Upper lobe of left lung (tissue), 6 donors: ENCODE measurements at regions not wholly inside any gene's neighbourhood (a gene's known extent, or its start where the extent isn't known, plus 50 kb on each side); places are given as distances from the start of the nearest gene placed in this dataset.

Experiments used
- ATAC-seq, 2 donors: fragments of 200-7000 bp; cut with Tn5 transposase; one replicate each; pipeline ENCODE4 v1.9.1; 2022; ENCODE audit warnings: mild to moderate bottlenecking in 2 of 2, moderate library complexity in 2 of 2; ENCODE audit not compliant: low FRiP score in 2 of 2
- DNase-seq, 2 donors: peaks; one replicate each; pipeline ENCODE4 v3.0.0-alpha.2; 2019 to 2020
- H3K27ac ChIP-seq, 4 donors: fragments of 200-600 bp; sonication (generic); one replicate each; pipeline ENCODE4 v1.5.1; 2016 to 2019
- H3K27me3 ChIP-seq, 4 donors: fragments of 200-600 bp; sonication (generic); one replicate each; pipeline ENCODE4 v1.5.1; 2017 to 2019
- H3K36me3 ChIP-seq, 4 donors: fragments of 200-600 bp; sonication (generic); one replicate each; pipeline ENCODE4 v1.5.1; 2016 to 2019
- H3K4me1 ChIP-seq, 4 donors: fragments of 200-600 bp; sonication (generic); one replicate each; pipeline ENCODE4 v1.5.1; 2018 to 2019
- H3K4me3 ChIP-seq, 4 donors: fragments of 200-600 bp; sonication (generic); one replicate each; pipeline ENCODE4 v1.5.1; 2017 to 2019; ENCODE audit warnings: mild to moderate bottlenecking in 2 of 4, moderate library complexity in 1 of 4
- H3K9me3 ChIP-seq, 4 donors: fragments of 200-600 bp; sonication (generic); one replicate each; pipeline ENCODE4 v1.5.1; 2018 to 2019
- EP300 ChIP-seq, 4 donors: sonication (generic); formaldehyde crosslinking; IDR thresholded peaks; one replicate each; pipeline ENCODE4 v1.5.1; 2017; ENCODE audit warnings: antibody characterized with exemption in 4 of 4, control low read depth in 2 of 4
- POLR2A ChIP-seq, 4 donors: fragments of 450-650 bp; IDR thresholded peaks; one replicate each; pipeline ENCODE4 v1.5.1; 2016 to 2017; ENCODE audit warnings: antibody characterized with exemption in 4 of 4, mild to moderate bottlenecking in 2 of 4
- POLR2AphosphoS5 ChIP-seq, 2 donors: sonication (generic); formaldehyde crosslinking; IDR thresholded peaks; one replicate each; pipeline ENCODE4 v1.5.1; 2017; ENCODE audit warnings: antibody characterized with exemption in 2 of 2
- WGBS, 2 donors: methylation state at CpG; one replicate each; pipeline ENCODE4 v1.1.5; 2017 to 2018; 5-methylcytosine and 5-hydroxymethylcytosine counted together
- TF ChIP-seq, protein P1 (sequence below), 6 experiments: fragments of 450-650 bp in 4 of 6; fragments of 200-600 bp in 2 of 6; sonication (generic) in 2 of 6; IDR thresholded peaks; one replicate each; pipeline ENCODE4 v1.5.1; 2016 to 2019; ENCODE audit warnings: antibody characterized with exemption in 6 of 6
- donor health status: DM: no; HTN: no; CAD: no; lungs with moderate emphysema.
- donor health status: DM: no; HTN: yes; CAD: no; lungs with severe emphysema.

DNA sequence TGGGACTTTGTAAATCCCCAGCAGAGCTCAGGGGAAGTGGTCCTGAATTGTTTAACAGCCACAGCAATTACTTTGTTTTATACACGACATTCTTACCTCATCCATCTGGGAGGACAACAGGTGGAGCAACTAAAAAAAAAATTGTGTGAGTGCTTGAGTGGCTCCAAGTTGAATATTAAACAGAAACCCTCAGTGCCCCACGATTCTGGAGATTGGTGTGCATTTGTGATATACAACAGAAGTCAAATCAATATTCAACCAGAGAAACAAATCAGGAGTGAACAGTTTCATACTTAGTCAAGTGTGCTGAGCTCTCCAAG, 204.8 kb downstream of the HAPSTR1 start:
- Histone ChIP-seq H3K27ac (no peak overlapping the region), H3K36me3 (no peaks in the 10 kb centered on the region), H3K9me3 (peaks cover 0 to 2% (median 0%) of the 10 kb centered on the region in 4 donors), H3K4me3 (no peak overlapping the region), H3K4me1 (no peaks in the 10 kb centered on the region), H3K27me3 (no peaks in the 10 kb centered on the region)
- ATAC-seq (no peak), DNase-seq (no peak)
- 27 to 29% methylated on average over 2 of the region's 2 CpGs for WGBS, 2 donors
- TF ChIP-seq EP300 (IDR thresholded peaks at IDR 0.05) (no peak), POLR2A (IDR thresholded peaks at IDR 0.05) (no peak), POLR2AphosphoS5 (IDR thresholded peaks at IDR 0.05) (no peak)
- TF ChIP-seq, protein P1, sequence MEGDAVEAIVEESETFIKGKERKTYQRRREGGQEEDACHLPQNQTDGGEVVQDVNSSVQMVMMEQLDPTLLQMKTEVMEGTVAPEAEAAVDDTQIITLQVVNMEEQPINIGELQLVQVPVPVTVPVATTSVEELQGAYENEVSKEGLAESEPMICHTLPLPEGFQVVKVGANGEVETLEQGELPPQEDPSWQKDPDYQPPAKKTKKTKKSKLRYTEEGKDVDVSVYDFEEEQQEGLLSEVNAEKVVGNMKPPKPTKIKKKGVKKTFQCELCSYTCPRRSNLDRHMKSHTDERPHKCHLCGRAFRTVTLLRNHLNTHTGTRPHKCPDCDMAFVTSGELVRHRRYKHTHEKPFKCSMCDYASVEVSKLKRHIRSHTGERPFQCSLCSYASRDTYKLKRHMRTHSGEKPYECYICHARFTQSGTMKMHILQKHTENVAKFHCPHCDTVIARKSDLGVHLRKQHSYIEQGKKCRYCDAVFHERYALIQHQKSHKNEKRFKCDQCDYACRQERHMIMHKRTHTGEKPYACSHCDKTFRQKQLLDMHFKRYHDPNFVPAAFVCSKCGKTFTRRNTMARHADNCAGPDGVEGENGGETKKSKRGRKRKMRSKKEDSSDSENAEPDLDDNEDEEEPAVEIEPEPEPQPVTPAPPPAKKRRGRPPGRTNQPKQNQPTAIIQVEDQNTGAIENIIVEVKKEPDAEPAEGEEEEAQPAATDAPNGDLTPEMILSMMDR (IDR thresholded peaks at IDR 0.05), result no peak

DNA sequence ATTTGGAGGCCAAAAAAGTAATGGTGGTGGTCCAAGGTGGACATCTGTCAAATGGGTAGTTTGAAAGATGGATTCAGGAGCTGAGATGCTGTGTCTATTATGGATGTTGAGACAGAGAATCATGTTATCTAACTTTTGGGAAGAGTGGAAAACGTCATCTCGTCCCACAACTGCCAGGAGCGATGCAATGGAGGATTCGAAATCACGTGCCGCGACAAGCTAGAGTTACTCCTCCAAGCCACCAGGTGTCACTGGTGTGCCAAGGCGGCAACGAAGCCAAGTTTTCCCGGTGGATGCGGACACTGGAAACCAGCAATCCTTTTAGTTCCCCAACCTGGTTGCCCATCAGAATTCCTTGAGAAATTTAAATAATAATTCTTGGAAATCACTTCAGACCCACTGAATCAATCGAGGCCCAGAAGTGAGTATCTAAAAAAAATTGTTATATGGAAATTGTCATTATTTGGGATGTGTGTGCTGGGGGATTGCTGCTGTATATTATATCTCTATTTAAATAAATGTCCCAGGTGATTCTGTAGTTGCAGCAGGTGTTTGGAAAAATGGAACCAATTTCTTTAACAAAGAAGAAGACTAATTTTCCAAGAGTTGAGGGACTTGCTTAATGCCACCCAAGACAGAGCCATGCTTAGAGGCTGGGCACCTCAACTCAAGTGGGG, 206.1 kb downstream of the HAPSTR1 start:
- 59 to 61% methylated on average over 12 of the region's 12 CpGs for WGBS, 2 donors
- Histone ChIP-seq H3K36me3 (no peaks in the 10 kb centered on the region), H3K27ac (no peak overlapping the region), H3K4me1 (no peaks in the 10 kb centered on the region), H3K27me3 (no peaks in the 10 kb centered on the region), H3K9me3 (peaks cover 0 to 2% (median 0%) of the 10 kb centered on the region in 4 donors), H3K4me3 (no peak overlapping the region)
- ATAC-seq (no peak), DNase-seq (peak in 1 of 2 donors; percentile 26)
- TF ChIP-seq, protein P1 (IDR thresholded peaks at IDR 0.05), result peak in 5 of 6 experiments; percentile 23 to 60 (median 46)
- TF ChIP-seq POLR2AphosphoS5 (IDR thresholded peaks at IDR 0.05), result no peak

DNA sequence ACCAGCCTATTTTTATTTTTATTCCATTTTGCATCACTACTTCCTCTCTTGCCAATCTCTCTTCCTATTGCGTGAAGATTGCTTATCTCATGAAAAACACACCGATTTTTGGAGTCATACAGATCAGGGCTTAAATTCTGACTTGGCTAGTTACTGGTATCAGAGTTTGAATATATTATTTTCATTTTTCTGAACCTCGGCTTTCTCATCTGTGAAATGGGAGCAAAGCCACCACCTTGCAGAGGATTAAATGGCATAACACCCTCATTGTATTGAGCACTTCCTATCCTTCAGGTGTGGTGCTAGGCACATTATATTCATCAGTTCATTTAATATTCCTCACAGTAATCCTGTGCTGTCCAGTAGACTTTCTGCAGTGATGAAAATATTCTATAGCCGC, 208.8 kb downstream of the HAPSTR1 start:
- TF ChIP-seq POLR2AphosphoS5 (IDR thresholded peaks at IDR 0.05) (no peak), POLR2A (IDR thresholded peaks at IDR 0.05) (no peak), EP300 (IDR thresholded peaks at IDR 0.05) (no peak)
- TF ChIP-seq, protein P1 (IDR thresholded peaks at IDR 0.05), result no peak
- 78 to 81% methylated on average over 3 to 4 of the region's 4 CpGs for WGBS, 2 donors
- no peak for ATAC-seq

DNA sequence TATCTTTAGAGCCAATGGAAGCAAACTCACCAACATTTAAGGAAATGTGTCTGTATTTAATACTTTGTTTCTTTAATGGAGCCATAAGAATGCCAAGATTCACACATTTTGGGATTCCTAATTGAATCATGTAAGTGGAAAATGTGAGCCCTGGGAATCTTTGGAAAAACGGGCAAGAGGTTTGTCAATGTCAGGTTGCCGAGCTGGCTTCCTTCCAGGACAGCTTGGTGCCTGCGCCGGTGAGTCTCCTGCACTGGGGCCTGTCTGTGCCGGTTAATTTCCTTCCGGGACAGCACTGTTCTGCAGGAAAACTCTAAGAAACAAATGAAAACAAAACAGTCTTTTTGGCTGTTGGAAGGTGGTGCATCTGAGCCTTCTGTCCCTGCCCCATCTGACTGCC, 210.6 kb downstream of the HAPSTR1 start:
- no peaks in the 10 kb centered on the region for H3K4me1 ChIP-seq
- no peaks in the 10 kb centered on the region for H3K36me3 ChIP-seq
- H3K27ac ChIP-seq, result no peak overlapping the region
- H3K9me3 ChIP-seq, result peaks cover 0 to 2% (median 0%) of the 10 kb centered on the region in 4 donors
- H3K4me3 ChIP-seq, result no peak overlapping the region
- ATAC-seq (no peak), DNase-seq (no peak)
- TF ChIP-seq POLR2A (IDR thresholded peaks at IDR 0.05) (no peak), EP300 (IDR thresholded peaks at IDR 0.05) (no peak), POLR2AphosphoS5 (IDR thresholded peaks at IDR 0.05) (no peak)
- TF ChIP-seq, protein P1 (IDR thresholded peaks at IDR 0.05), result no peak
- WGBS, 2 donors, result 57 to 82% methylated on average over 6 of the region's 6 CpGs
- no peaks in the 10 kb centered on the region for H3K27me3 ChIP-seq

More for the DNA sequence above, 208.8 kb downstream of the HAPSTR1 start:
- Histone ChIP-seq H3K27me3 (no peaks in the 10 kb centered on the region), H3K4me3 (no peak overlapping the region), H3K4me1 (no peaks in the 10 kb centered on the region), H3K9me3 (peaks cover 0 to 2% (median 0%) of the 10 kb centered on the region in 4 donors), H3K36me3 (no peaks in the 10 kb centered on the region), H3K27ac (no peak overlapping the region)
- DNase-seq, result no peak

DNA sequence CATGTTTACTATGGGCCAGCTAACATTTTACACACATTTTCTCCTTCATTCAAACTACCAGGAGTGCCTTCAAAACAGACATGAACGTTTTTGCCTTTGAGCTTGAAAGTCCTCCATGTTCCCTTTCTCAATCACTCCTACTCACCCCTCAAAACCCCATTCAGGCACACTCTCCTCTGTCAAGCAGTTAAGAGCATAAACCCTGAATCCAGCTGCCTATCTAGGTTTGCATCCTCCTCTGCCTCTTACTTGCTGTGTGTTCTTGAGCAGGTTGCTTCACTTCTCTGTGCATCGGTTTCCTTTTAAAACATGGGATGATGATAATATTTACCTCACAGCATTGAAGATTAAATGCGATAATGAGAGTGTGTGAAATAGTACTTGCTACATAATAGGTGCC, 215.3 kb downstream of the HAPSTR1 start:
- no peak for DNase-seq
- no peak for ATAC-seq
- Histone ChIP-seq H3K27ac (no peak overlapping the region), H3K9me3 (no peaks in the 10 kb centered on the region), H3K27me3 (no peaks in the 10 kb centered on the region), H3K4me1 (peaks cover 0 to 4% (median 0%) of the 10 kb centered on the region in 4 donors), H3K4me3 (no peak overlapping the region), H3K36me3 (no peaks in the 10 kb centered on the region)
- no peak for TF ChIP-seq POLR2AphosphoS5 (IDR thresholded peaks at IDR 0.05)
- no peak for TF ChIP-seq POLR2A (IDR thresholded peaks at IDR 0.05)
- no peak for TF ChIP-seq EP300 (IDR thresholded peaks at IDR 0.05)
- TF ChIP-seq, protein P1 (IDR thresholded peaks at IDR 0.05), result no peak
- 71 to 76% methylated on average over 3 of the region's 3 CpGs for WGBS, 2 donors
